ENCODE measurements at regions not wholly inside any gene's neighbourhood (a gene's known extent, or its start where the extent isn't known, plus 50 kb on each side); places are given as distances from the start of the nearest gene placed in this dataset.

DNA sequence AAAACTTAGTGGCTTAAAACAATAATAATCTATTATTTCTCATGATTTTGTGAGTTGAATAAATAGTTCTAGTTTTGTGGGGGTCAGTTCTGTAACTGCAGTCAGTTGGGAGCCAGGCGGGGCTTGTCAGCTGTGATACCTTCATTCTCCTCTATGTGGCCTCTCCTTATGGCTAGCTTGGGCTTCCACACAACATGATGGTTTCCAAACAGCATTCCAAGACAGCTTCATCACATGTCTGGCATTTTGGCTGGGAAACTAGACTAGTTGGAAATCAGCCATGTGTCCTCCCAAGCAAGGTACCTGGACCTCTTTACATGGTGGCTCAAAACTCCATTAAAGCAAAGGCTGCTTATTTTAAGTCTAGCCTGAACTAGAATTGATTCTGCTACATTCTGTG is 61.4 kb upstream of the RANBP3L start:
- TF ChIP-seq, protein P1, sequence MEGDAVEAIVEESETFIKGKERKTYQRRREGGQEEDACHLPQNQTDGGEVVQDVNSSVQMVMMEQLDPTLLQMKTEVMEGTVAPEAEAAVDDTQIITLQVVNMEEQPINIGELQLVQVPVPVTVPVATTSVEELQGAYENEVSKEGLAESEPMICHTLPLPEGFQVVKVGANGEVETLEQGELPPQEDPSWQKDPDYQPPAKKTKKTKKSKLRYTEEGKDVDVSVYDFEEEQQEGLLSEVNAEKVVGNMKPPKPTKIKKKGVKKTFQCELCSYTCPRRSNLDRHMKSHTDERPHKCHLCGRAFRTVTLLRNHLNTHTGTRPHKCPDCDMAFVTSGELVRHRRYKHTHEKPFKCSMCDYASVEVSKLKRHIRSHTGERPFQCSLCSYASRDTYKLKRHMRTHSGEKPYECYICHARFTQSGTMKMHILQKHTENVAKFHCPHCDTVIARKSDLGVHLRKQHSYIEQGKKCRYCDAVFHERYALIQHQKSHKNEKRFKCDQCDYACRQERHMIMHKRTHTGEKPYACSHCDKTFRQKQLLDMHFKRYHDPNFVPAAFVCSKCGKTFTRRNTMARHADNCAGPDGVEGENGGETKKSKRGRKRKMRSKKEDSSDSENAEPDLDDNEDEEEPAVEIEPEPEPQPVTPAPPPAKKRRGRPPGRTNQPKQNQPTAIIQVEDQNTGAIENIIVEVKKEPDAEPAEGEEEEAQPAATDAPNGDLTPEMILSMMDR (conservative IDR thresholded peaks at IDR 0.05): no peak
- TF ChIP-seq EZH2 (IDR thresholded peaks at IDR 0.05; ENCODE audit: low read depth): no peak
